ENCODE measurements at regions not wholly inside any gene's neighbourhood (a gene's known extent, or its start where the extent isn't known, plus 50 kb on each side); places are given as distances from the start of the nearest gene placed in this dataset.

- DNase-seq: no peak
Measured at GRCh38 chr4:38189445-38189844, 229.2 kb downstream of the PTTG2 start.

GRCh38 chr4:38190717-38191178 lies 230.6 kb downstream of the PTTG2 start:
- DNase-seq: no peak

GRCh38 chr4:38192516-38192915 lies 232.3 kb downstream of the PTTG2 start:
- DNase-seq: no peak

GRCh38 chr4:38193236-38193863 lies 233.2 kb downstream of the PTTG2 start:
- DNase-seq: no peak

- DNase-seq: no peak
Measured at GRCh38 chr4:38194047-38194602, 233.9 kb downstream of the PTTG2 start.

- no peak for DNase-seq
Measured at GRCh38 chr4:38195486-38195885, 235.3 kb downstream of the PTTG2 start.

GRCh38 chr4:38195911-38196310 lies 235.7 kb downstream of the PTTG2 start:
- no peak for DNase-seq

- no peak for DNase-seq
Measured at GRCh38 chr4:38202242-38202641, 242.0 kb downstream of the PTTG2 start.

- no peak for DNase-seq
Measured at GRCh38 chr4:38203609-38204008, 243.4 kb downstream of the PTTG2 start.

- DNase-seq: no peak
Measured at GRCh38 chr4:38204339-38205035, 244.3 kb downstream of the PTTG2 start.

- no peak for DNase-seq
Measured at GRCh38 chr4:38205261-38205660, 245.1 kb downstream of the PTTG2 start.

GRCh38 chr4:38207110-38207457 lies 246.9 kb downstream of the PTTG2 start:
- no peak for DNase-seq

- DNase-seq: no peak
Measured at GRCh38 chr4:38209654-38210053, 249.5 kb downstream of the PTTG2 start.

- no peak for DNase-seq
Measured at GRCh38 chr4:38210396-38211114, 250.4 kb downstream of the PTTG2 start.

GRCh38 chr4:38211885-38212284 lies 251.7 kb downstream of the PTTG2 start:
- no peak for DNase-seq

- DNase-seq: no peak
Measured at GRCh38 chr4:38213083-38213805, 253.0 kb downstream of the PTTG2 start.

GRCh38 chr4:38222892-38223291 lies 262.7 kb downstream of the PTTG2 start:
- DNase-seq: no peak

- DNase-seq: no peak
Measured at GRCh38 chr4:38223306-38223705, 263.1 kb downstream of the PTTG2 start.

GRCh38 chr4:38223782-38224236 lies 263.6 kb downstream of the PTTG2 start:
- no peak for DNase-seq

- DNase-seq: no peak
Measured at GRCh38 chr4:38224850-38225249, 264.7 kb downstream of the PTTG2 start.

GRCh38 chr4:38226170-38226569 lies 266.0 kb downstream of the PTTG2 start:
- no peak for DNase-seq

GRCh38 chr4:38230121-38230801 lies 270.1 kb downstream of the PTTG2 start:
- DNase-seq: no peak
